GM12872 (cell line): ENCODE measurements at regions not wholly inside any gene's neighbourhood (a gene's known extent, or its start where the extent isn't known, plus 50 kb on each side); places are given as distances from the start of the nearest gene placed in this dataset.

Source experiments
- CTCF ChIP-seq: IDR thresholded peaks from 3 replicates; pipeline ENCODE4 v1.5.1; 2011; ENCODE audit warnings: low read depth, mild to moderate bottlenecking, low read length, moderate library complexity; ENCODE audit not compliant: insufficient read depth

GRCh38 chr3:62955126-62955525 is 79.9 kb upstream of the CADPS start:
- no peak for TF ChIP-seq CTCF

GRCh38 chr3:62956411-62956810 is 81.2 kb upstream of the CADPS start:
- TF ChIP-seq CTCF, result no peak

- no peak for TF ChIP-seq CTCF
Observed at GRCh38 chr3:62961874-62962556, 86.8 kb upstream of the CADPS start.

- TF ChIP-seq CTCF, result no peak
Observed at GRCh38 chr3:62962714-62963113, 87.5 kb upstream of the CADPS start.

GRCh38 chr3:62965311-62965710 is 90.1 kb upstream of the CADPS start:
- TF ChIP-seq CTCF, result no peak

- no peak for TF ChIP-seq CTCF
Observed at GRCh38 chr3:62968128-62968527, 92.9 kb upstream of the CADPS start.

- no peak for TF ChIP-seq CTCF
Observed at GRCh38 chr3:62970648-62971047, 95.4 kb upstream of the CADPS start.
